ENCODE measurements at regions not wholly inside any gene's neighbourhood (a gene's known extent, or its start where the extent isn't known, plus 50 kb on each side); places are given as distances from the start of the nearest gene placed in this dataset.

DNA sequence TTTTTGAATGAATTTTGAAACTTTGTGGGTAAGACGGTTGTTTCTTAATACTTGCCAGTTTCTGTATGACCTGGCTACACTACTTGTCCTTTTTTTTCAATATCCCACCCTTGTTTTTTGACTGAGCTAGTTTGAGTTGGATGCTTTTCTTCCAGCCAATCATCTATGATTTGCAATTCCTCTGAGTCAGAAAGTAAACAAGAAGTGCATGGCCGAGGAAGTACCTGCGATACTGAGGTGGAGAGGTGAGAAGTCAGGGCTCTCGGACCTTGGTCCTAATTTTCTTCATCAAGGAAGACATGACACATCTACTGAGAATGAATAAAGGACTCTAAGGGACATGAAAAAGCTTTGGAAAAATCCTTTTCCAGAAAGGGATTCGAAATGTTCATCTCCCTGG lies 185.7 kb downstream of the LINC00237 start:
- Mint-ChIP-seq H3K4me3 (no peak overlapping the region), H3K9me3 (peaks cover 53% of the 10 kb centered on the region), H3K27me3 (ENCODE audit: insufficient read depth) (no peaks in the 10 kb centered on the region), H3K27ac (no peak overlapping the region), H3K4me1 (ENCODE audit: low read depth) (no peaks in the 10 kb centered on the region), H3K36me3 (ENCODE audit: low read depth) (no peaks in the 10 kb centered on the region)
- DNase-seq: no peak
- TF ChIP-seq, protein P1, sequence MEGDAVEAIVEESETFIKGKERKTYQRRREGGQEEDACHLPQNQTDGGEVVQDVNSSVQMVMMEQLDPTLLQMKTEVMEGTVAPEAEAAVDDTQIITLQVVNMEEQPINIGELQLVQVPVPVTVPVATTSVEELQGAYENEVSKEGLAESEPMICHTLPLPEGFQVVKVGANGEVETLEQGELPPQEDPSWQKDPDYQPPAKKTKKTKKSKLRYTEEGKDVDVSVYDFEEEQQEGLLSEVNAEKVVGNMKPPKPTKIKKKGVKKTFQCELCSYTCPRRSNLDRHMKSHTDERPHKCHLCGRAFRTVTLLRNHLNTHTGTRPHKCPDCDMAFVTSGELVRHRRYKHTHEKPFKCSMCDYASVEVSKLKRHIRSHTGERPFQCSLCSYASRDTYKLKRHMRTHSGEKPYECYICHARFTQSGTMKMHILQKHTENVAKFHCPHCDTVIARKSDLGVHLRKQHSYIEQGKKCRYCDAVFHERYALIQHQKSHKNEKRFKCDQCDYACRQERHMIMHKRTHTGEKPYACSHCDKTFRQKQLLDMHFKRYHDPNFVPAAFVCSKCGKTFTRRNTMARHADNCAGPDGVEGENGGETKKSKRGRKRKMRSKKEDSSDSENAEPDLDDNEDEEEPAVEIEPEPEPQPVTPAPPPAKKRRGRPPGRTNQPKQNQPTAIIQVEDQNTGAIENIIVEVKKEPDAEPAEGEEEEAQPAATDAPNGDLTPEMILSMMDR (IDR thresholded peaks at IDR 0.05): no peak

- peaks cover 51% of the 10 kb centered on the region for H3K9me3 Mint-ChIP-seq
- no peaks in the 10 kb centered on the region for H3K36me3 Mint-ChIP-seq (ENCODE audit: low read depth)
- TF ChIP-seq, protein P1 (IDR thresholded peaks at IDR 0.05): no peak
- H3K4me3 Mint-ChIP-seq: no peak overlapping the region
- no peaks in the 10 kb centered on the region for H3K4me1 Mint-ChIP-seq (ENCODE audit: low read depth)
- H3K27me3 Mint-ChIP-seq (ENCODE audit: insufficient read depth): no peaks in the 10 kb centered on the region
- DNase-seq: no peak
- no peak overlapping the region for H3K27ac Mint-ChIP-seq
Observed at GRCh38 chr20:20915844-20916243, 190.3 kb downstream of the LINC00237 start.

- Mint-ChIP-seq H3K9me3 (peaks cover 39% of the 10 kb centered on the region), H3K4me3 (no peak overlapping the region), H3K27ac (no peak overlapping the region), H3K4me1 (ENCODE audit: low read depth) (no peaks in the 10 kb centered on the region), H3K36me3 (ENCODE audit: low read depth) (no peaks in the 10 kb centered on the region), H3K27me3 (ENCODE audit: insufficient read depth) (no peaks in the 10 kb centered on the region; the same call in 1 of the 2 replicates)
- TF ChIP-seq, protein P1 (IDR thresholded peaks at IDR 0.05): no peak
- DNase-seq: no peak
Observed at GRCh38 chr20:20904501-20904831, 192.0 kb upstream of the RALGAPA2 start.

DNA sequence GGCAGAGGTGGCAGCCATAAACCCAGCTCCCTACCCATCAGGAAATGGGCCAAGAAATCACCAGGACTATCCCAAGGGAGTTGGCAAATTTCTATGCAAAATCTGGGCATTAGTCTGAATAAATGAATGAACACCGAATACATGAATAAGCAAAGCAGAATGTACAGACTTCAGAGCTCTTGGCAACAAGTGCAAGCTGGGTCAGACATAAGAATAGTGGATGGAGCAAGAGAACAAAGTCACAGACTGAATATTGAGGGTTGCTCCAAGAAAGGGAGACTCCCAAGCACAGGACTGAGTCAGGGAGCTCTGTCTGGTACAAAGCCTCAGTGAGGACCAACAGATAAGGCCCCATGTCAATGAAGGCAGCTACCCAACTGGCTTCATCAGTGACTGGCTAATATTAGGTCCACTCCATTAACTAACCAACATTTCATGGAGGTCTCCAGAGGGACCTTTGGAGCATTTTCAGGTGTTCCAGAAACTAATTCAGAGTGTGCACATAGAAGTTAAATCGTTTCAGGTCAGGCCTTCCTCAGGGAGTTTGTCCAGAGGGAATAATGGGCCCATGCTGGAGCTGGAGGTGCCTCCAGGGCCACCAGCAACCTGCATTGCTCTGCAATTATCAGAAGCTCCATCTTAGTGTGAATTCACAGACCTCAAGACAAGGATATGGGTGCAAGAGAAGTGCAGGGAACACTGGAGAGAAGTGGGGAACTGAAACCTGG lies 191.5 kb upstream of the RALGAPA2 start:
- no peaks in the 10 kb centered on the region for H3K4me1 Mint-ChIP-seq (ENCODE audit: low read depth)
- no peak for DNase-seq
- no peak overlapping the region for H3K4me3 Mint-ChIP-seq
- no peaks in the 10 kb centered on the region; the same call in 1 of the 2 replicates for H3K27me3 Mint-ChIP-seq (ENCODE audit: insufficient read depth)
- TF ChIP-seq, protein P1 (IDR thresholded peaks at IDR 0.05): no peak
- H3K36me3 Mint-ChIP-seq (ENCODE audit: low read depth): no peaks in the 10 kb centered on the region
- no peak overlapping the region for H3K27ac Mint-ChIP-seq
- peaks cover 35% of the 10 kb centered on the region for H3K9me3 Mint-ChIP-seq

- Mint-ChIP-seq H3K27me3 (ENCODE audit: insufficient read depth) (peaks cover 2% of the 10 kb centered on the region; the same call in 1 of the 2 replicates), H3K36me3 (ENCODE audit: low read depth) (no peaks in the 10 kb centered on the region), H3K27ac (no peak overlapping the region), H3K4me1 (ENCODE audit: low read depth) (no peaks in the 10 kb centered on the region), H3K4me3 (no peak overlapping the region), H3K9me3 (peaks cover 44% of the 10 kb centered on the region)
- no peak for DNase-seq
- TF ChIP-seq, protein P1 (IDR thresholded peaks at IDR 0.05): no peak
Observed at GRCh38 chr20:20897922-20898321, 185.5 kb upstream of the RALGAPA2 start.

Measured in HFFc6 (cell line).